ENCODE measurements at regions not wholly inside any gene's neighbourhood (a gene's known extent, or its start where the extent isn't known, plus 50 kb on each side); places are given as distances from the start of the nearest gene placed in this dataset.

DNA sequence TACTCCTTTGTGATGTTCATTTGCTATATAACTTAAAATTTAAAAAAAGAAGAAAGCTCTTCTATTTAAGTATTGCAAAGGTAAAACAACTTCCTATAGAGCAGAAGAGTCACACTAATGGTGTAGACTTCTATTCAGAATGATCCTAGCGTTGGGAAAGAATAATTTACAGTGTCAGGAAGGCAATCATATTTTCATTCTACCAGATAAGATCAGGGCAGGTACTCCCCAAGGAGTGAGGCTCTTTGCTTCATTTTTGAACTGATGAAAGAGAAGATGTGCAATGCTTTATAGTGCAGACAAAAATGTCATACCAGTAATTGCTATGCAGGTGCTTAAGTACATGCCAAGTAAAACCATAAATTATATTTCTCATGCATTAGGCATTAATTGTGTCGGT is 1193.0 kb downstream of the PCDH9 start:
- H3K9ac ChIP-seq (ENCODE audit: insufficient read length, low read depth) = no peak overlapping the region
- DNase-seq (ENCODE audit: low read depth, low spot score) = no peak
- H3K4me3 ChIP-seq (ENCODE audit: insufficient read length, low read depth) = no peak overlapping the region
- H3K36me3 ChIP-seq (ENCODE audit: insufficient read depth, insufficient read length, low read length) = no peaks in the 10 kb centered on the region
- no peak for TF ChIP-seq SUZ12 (IDR thresholded peaks at IDR 0.05; ENCODE audit: extremely low read depth, insufficient read depth, insufficient read length)
- TF ChIP-seq YY1 (IDR thresholded peaks at IDR 0.05; ENCODE audit: insufficient read depth, insufficient read length) = no peak
- TF ChIP-seq ZNF274 (IDR thresholded peaks at IDR 0.05; ENCODE audit: low read depth, low read length) = no peak
- no peaks in the 10 kb centered on the region for H3K27me3 ChIP-seq (ENCODE audit: insufficient read depth, insufficient read length)
- H3K4me1 ChIP-seq (ENCODE audit: insufficient read depth, insufficient read length) = no peaks in the 10 kb centered on the region
- H3K9me3 ChIP-seq (ENCODE audit: insufficient read depth, low read length) = no peaks in the 10 kb centered on the region

DNA sequence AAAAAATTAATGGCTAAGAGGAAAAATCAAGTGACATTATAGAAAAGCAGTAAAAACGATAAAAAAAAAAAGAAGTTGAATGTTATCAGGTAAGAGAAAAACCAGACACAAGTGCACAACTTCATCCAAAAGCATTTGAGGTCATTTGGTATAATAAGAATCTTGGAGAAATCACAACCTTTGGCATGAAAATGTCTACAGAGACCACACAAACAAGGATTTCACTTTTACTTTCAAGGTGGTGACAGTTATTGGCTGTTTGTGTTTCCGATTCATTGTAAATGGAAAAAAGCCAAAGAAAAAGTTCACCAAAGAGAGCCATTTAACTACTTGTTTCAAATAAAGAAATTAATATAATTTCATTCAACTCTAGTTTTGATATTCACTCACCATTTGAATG is 1193.5 kb downstream of the PCDH9 start:
- no peaks in the 10 kb centered on the region for H3K36me3 ChIP-seq (ENCODE audit: insufficient read depth, insufficient read length, low read length)
- H3K27me3 ChIP-seq (ENCODE audit: insufficient read depth, insufficient read length) = no peaks in the 10 kb centered on the region
- no peaks in the 10 kb centered on the region for H3K4me1 ChIP-seq (ENCODE audit: insufficient read depth, insufficient read length)
- no peak for DNase-seq (ENCODE audit: low read depth, low spot score)
- H3K4me3 ChIP-seq (ENCODE audit: insufficient read length, low read depth) = no peak overlapping the region
- TF ChIP-seq YY1 (IDR thresholded peaks at IDR 0.05; ENCODE audit: insufficient read depth, insufficient read length) = no peak
- TF ChIP-seq ZNF274 (IDR thresholded peaks at IDR 0.05; ENCODE audit: low read depth, low read length) = no peak
- no peak for TF ChIP-seq SUZ12 (IDR thresholded peaks at IDR 0.05; ENCODE audit: extremely low read depth, insufficient read depth, insufficient read length)
- no peak overlapping the region for H3K9ac ChIP-seq (ENCODE audit: insufficient read length, low read depth)
- no peaks in the 10 kb centered on the region for H3K9me3 ChIP-seq (ENCODE audit: insufficient read depth, low read length)

DNA sequence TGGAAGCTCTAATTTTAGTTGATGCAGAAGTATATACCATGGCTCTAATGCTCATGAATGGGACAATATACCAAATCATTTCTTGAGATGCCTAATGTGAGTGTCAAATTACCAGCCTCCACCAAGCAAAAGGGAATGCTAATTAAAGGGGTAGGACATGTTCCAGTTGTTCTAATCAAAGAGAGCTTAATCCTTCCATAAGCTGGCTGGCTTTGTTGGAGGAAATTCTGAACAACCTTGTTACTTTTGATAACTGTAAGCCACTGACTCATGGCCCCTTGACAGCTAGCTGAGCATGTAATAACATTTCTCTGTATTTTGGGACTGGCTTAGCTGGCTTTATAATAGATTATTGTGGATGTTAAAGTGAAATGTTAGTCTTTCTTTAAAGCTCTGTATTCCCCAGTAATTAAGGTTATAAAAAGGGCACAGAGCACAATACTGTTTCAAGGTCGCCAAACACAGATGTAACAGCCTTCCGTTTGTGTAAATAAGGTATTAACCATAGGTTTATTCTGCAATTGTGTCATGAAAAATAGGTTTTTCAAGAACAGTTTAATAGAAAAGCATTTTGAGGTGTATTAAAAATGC is 1194.0 kb downstream of the PCDH9 start:
- DNase-seq (ENCODE audit: low read depth, low spot score) = no peak
- H3K27me3 ChIP-seq (ENCODE audit: insufficient read depth, insufficient read length) = no peaks in the 10 kb centered on the region
- no peaks in the 10 kb centered on the region for H3K4me1 ChIP-seq (ENCODE audit: insufficient read depth, insufficient read length)
- H3K4me3 ChIP-seq (ENCODE audit: insufficient read length, low read depth) = no peak overlapping the region
- no peaks in the 10 kb centered on the region for H3K9me3 ChIP-seq (ENCODE audit: insufficient read depth, low read length)
- H3K36me3 ChIP-seq (ENCODE audit: insufficient read depth, insufficient read length, low read length) = no peaks in the 10 kb centered on the region
- no peak overlapping the region for H3K9ac ChIP-seq (ENCODE audit: insufficient read length, low read depth)
- TF ChIP-seq ZNF274 (IDR thresholded peaks at IDR 0.05; ENCODE audit: low read depth, low read length) (no peak), SUZ12 (IDR thresholded peaks at IDR 0.05; ENCODE audit: extremely low read depth, insufficient read depth, insufficient read length) (no peak), YY1 (IDR thresholded peaks at IDR 0.05; ENCODE audit: insufficient read depth, insufficient read length) (no peak)

DNA sequence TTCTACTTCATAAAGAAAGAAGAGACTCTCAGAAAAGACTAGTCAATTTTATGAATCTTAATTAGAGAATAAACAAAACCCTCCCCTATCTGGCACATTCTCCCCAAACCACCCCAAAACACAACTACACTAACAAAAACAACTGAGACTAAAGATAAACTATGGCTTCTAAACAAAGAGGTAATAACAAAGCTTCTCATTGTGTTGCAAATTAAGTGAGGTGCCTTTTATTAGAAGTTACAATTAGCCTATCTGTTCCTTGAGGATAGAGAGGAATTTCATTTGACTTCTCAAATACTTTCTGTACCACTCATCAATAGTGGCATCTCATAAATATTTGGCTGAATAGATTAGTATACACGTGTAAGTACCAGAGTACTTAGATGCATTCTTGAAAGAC is 1196.2 kb downstream of the PCDH9 start:
- H3K27me3 ChIP-seq (ENCODE audit: insufficient read depth, insufficient read length) = no peaks in the 10 kb centered on the region
- no peak overlapping the region for H3K4me3 ChIP-seq (ENCODE audit: insufficient read length, low read depth)
- no peaks in the 10 kb centered on the region for H3K36me3 ChIP-seq (ENCODE audit: insufficient read depth, insufficient read length, low read length)
- DNase-seq (ENCODE audit: low read depth, low spot score) = no peak
- H3K4me1 ChIP-seq (ENCODE audit: insufficient read depth, insufficient read length) = no peaks in the 10 kb centered on the region
- H3K9me3 ChIP-seq (ENCODE audit: insufficient read depth, low read length) = no peaks in the 10 kb centered on the region
- no peak for TF ChIP-seq ZNF274 (IDR thresholded peaks at IDR 0.05; ENCODE audit: low read depth, low read length)
- TF ChIP-seq YY1 (IDR thresholded peaks at IDR 0.05; ENCODE audit: insufficient read depth, insufficient read length) = no peak
- no peak for TF ChIP-seq SUZ12 (IDR thresholded peaks at IDR 0.05; ENCODE audit: extremely low read depth, insufficient read depth, insufficient read length)
- no peak overlapping the region for H3K9ac ChIP-seq (ENCODE audit: insufficient read length, low read depth)

DNA sequence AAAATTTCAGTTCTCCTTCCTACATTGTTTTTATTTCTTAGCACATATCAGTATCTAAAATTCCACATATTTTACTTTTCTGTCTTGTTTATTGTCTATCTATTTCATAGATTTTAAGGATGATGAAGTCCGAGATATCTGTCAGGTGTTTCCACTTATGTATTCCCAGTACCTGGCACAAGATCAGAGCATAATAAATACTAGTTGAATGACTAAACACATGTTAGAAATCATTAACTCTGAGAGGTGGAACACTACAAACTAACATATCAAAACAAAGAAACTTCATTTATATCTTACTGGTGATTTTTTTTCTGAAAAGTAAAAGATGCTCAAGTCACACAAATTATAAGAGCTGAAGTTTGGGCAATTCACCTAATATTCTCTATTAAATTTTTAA is 1208.3 kb downstream of the PCDH9 start:
- DNase-seq (ENCODE audit: low read depth, low spot score) = no peak
- Histone ChIP-seq H3K4me1 (ENCODE audit: insufficient read depth, insufficient read length) (no peaks in the 10 kb centered on the region), H3K36me3 (ENCODE audit: insufficient read depth, insufficient read length, low read length) (no peaks in the 10 kb centered on the region), H3K9me3 (ENCODE audit: insufficient read depth, low read length) (no peaks in the 10 kb centered on the region), H3K27me3 (ENCODE audit: insufficient read depth, insufficient read length) (no peaks in the 10 kb centered on the region), H3K4me3 (ENCODE audit: insufficient read length, low read depth) (no peak overlapping the region), H3K9ac (ENCODE audit: insufficient read length, low read depth) (no peak overlapping the region)
- TF ChIP-seq SUZ12 (IDR thresholded peaks at IDR 0.05; ENCODE audit: extremely low read depth, insufficient read depth, insufficient read length) (no peak), YY1 (IDR thresholded peaks at IDR 0.05; ENCODE audit: insufficient read depth, insufficient read length) (no peak)

DNA sequence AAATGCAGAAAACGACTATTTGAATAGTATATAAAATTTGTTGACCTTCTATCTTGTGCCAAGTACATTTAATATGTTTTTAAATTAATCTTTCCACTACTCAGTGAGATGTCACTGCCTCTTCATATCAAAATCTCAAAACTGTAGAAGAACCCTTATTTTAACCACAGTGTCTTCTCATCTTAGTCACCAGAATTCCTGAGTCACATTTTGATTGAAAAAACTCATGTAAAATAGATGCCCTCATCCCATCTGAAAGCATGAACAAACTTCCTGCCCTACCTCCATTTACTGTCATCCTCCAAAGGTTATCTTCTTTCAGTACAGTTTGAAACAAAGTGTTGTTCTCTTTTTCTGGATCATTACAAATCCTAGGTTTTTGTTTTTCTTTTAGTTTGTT is 1215.4 kb downstream of the PCDH9 start:
- H3K4me3 ChIP-seq (ENCODE audit: insufficient read length, low read depth) = no peak overlapping the region
- no peaks in the 10 kb centered on the region for H3K9me3 ChIP-seq (ENCODE audit: insufficient read depth, low read length)
- no peak overlapping the region for H3K9ac ChIP-seq (ENCODE audit: insufficient read length, low read depth)
- no peak for TF ChIP-seq ZNF274 (IDR thresholded peaks at IDR 0.05; ENCODE audit: low read depth, low read length)
- no peak for TF ChIP-seq SUZ12 (IDR thresholded peaks at IDR 0.05; ENCODE audit: extremely low read depth, insufficient read depth, insufficient read length)
- no peak for TF ChIP-seq YY1 (IDR thresholded peaks at IDR 0.05; ENCODE audit: insufficient read depth, insufficient read length)
- DNase-seq (ENCODE audit: low read depth, low spot score) = no peak
- H3K36me3 ChIP-seq (ENCODE audit: insufficient read depth, insufficient read length, low read length) = no peaks in the 10 kb centered on the region
- H3K4me1 ChIP-seq (ENCODE audit: insufficient read depth, insufficient read length) = no peaks in the 10 kb centered on the region
- H3K27me3 ChIP-seq (ENCODE audit: insufficient read depth, insufficient read length) = no peaks in the 10 kb centered on the region

DNA sequence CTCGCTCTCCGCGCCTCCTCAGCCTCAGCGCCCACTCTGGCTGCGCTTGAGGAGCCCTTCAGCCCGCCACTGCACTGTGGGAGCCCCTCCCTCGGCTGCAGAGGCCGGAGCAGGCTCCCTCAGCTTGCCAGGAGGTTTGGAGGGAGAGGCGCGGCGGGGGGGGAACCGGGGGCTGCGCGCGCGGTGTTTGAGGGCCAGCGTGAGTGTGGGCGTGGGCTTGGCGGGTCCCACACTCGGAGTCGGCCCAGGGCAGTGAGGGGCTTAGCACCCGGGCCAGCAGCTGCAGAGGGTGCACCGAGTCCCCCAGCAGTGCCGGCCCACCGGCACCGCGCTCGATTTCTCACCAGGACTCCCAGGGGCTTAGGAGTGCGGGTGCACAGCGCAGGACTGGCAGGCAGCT is 1220.9 kb downstream of the PCDH9 start:
- H3K9me3 ChIP-seq (ENCODE audit: insufficient read depth, low read length) = no peaks in the 10 kb centered on the region
- H3K36me3 ChIP-seq (ENCODE audit: insufficient read depth, insufficient read length, low read length) = no peaks in the 10 kb centered on the region
- H3K4me3 ChIP-seq (ENCODE audit: insufficient read length, low read depth) = no peak overlapping the region
- TF ChIP-seq SUZ12 (IDR thresholded peaks at IDR 0.05; ENCODE audit: extremely low read depth, insufficient read depth, insufficient read length) (no peak), ZNF274 (IDR thresholded peaks at IDR 0.05; ENCODE audit: low read depth, low read length) (no peak), YY1 (IDR thresholded peaks at IDR 0.05; ENCODE audit: insufficient read depth, insufficient read length) (no peak)
- no peaks in the 10 kb centered on the region for H3K27me3 ChIP-seq (ENCODE audit: insufficient read depth, insufficient read length)
- no peaks in the 10 kb centered on the region for H3K4me1 ChIP-seq (ENCODE audit: insufficient read depth, insufficient read length)
- no peak overlapping the region for H3K9ac ChIP-seq (ENCODE audit: insufficient read length, low read depth)
- DNase-seq (ENCODE audit: low read depth, low spot score) = no peak
